SHP77 (cell line): ENCODE measurements at regions not wholly inside any gene's neighbourhood (a gene's known extent, or its start where the extent isn't known, plus 50 kb on each side); places are given as distances from the start of the nearest gene placed in this dataset.
"Not testable (repeated sequence)": the region's sequence is repeated elsewhere in the genome, so short reads cannot be mapped to it uniquely, and the experiment has no call there.

Experiments
- DNase-seq, 2 experiments: peaks; one replicate each; lab custom pipeline; 2025; lab: John Stamatoyannopoulos, UW

DNA sequence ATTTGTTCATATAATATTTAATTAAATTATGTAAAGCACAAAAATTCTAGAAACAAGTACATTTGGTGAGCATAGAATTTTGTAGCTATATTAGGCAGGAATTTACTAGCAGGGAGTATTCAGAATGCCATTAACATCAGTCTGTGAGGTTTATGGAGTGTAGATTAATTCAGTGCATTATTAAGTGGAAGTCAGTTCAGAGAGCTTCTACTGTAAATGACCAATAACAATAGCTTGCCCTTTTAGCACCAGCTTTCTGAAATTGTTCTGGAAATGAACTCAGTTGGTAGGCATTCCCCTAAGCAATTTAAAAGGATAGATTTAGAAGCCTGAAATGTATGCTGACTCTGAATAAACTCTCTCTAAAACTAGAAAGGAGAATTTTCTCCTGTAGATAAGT, 208.2 kb upstream of the CNTNAP5 start:
- no peak for DNase-seq

DNA sequence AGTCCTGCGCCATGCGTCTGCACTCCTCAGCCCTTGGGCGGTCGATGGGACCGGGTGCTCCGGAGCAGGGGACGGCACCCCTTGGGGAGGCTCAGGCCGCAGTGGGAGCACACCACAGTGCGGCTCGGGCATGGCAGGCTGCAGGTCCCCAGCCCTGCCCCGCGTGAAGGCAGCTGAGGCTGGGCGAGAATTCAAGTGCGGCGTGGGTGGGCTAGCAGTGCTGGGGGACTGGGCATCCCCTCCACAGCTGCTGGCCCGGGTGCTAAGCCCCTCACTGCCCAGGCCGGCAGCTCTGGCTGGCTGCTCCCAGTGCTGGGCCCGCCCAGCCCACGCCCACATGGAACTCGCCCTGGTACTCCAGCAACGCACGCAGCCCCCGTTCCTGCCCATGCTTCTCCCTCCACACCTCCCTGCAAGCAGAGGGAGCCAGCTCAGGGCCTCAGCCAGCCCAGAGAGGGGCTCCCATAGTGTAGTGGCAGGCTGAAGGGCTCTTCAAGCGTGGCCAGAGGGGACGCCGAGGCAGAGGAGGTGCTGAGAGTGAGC, 198.3 kb upstream of the CNTNAP5 start:
- no peak for DNase-seq

- no peak for DNase-seq
These were observed 185.8 kb upstream of the CNTNAP5 start for GRCh38 chr2:123839326-123839725.

DNA sequence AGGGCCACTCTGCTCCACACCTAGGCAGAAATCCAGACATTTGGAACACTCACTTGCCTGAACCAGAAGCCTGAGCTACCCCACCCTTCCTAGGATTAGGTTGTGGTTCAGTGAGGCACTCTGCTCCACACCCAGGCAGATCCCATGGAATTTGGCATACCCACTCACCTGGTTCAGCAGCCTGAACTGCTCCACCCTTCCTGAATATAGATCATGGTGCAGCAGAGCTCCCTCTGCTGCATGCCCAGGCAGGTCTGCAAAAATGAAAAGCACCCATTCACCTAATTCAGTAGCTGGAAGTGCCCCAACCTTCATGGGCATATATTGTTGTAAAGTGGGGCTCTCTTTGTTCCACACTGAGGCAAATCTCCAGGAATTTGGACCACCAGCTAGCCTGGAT, 185.1 kb upstream of the CNTNAP5 start:
- DNase-seq, result no peak

DNA sequence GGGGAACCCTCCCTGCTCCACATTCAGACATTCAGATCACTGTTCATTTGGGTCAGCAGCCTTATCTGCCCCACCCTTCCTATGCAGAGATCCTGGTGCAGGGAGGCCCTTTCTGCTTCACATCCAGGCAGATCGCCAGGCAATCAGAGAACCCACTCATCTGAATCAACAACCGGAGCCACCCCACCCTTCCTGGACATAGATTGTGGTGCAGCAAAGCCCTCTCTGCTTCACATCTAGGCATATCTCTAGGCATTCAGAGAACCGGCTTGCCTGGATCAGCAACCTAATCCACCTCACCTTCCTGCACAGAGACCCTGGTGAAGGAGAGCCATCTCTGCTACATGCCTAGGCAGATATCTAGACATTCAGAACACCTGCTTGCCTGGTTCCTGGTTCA, 184.5 kb upstream of the CNTNAP5 start:
- no peak for DNase-seq

GRCh38 chr2:123851281-123851680, 173.8 kb upstream of the CNTNAP5 start:
- DNase-seq, result no peak

DNA sequence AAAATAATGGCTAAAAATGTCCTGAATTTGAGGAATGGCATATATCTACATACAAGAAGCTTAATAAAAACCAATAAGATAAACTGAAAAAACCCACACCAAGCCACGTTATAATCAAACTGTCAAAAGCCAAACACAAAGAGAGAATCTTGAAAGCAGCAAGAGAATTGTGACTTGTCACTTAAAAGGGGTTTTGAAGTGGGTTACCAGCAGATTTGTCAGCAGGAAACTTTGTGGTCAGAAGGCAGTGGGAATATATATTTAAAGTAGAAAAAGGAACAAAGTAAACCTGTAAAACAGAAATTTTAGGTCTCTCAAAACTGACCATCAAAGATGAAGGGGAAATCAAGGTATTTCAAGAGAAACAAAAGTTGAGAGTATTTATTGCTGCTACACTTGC, 171.9 kb upstream of the CNTNAP5 start:
- DNase-seq, result no peak

- DNase-seq, result not testable (repeated sequence)
These were observed 166.1 kb upstream of the CNTNAP5 start for GRCh38 chr2:123859031-123859430.

DNA sequence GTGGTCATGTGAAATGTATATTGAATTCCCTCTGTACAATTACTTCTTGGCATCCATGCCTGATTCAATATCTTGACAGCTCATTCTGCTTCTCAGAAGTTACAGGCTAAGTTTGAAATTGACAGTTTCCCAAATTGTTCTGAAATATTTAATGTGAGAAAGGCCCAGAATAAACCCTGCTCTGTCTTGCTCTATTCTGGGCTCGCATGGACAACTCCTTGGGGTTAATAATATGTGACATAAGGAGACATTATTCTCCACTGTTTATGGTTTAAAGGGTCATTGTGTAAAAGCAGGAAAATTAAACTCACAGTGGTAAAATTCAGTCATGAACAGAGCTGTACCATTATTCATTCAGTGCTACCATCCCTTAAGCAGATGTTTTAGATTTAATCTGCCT, 160.7 kb upstream of the CNTNAP5 start:
- DNase-seq, result no peak

GRCh38 chr2:123870206-123870880, 154.7 kb upstream of the CNTNAP5 start:
- no peak for DNase-seq

DNA sequence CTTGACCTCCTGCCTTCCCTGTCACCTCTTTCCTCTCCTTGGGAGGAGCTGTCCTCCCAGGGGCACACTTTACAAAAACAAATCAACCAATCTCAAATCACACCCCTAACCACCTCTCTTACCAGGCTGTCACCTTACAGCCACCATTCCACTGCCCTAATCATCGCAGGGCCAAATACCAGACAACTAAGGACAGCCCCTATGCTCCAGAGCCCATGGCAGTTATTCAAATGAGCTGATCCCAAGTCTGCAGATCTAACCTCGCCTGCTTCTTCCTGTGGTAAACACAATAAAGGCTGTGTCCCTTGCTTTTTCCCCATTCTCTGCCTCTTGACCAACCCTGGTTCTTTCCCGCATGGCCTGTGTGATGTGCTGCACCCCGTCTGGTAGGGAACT, 154.2 kb upstream of the CNTNAP5 start:
- no peak for DNase-seq

DNA sequence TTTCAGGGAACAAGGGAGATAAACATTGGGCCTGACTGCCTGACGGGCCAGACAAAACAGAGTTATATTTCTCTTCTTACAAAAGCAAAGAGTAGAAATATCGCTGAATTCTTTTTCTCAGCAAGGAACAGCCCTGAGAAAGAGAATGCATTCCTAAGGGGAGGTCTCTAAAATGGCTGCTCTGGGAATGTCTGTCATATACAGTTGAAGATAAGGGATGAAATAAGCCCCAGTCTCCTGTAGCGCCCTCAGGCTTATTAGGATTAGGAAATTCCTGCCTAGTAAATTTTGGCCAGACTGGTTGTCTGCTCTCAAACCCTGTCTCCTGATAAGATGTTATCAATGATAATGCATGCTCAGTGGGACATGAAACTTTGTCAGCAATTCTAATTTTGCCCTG, 134.9 kb upstream of the CNTNAP5 start:
- no peak for DNase-seq

DNA sequence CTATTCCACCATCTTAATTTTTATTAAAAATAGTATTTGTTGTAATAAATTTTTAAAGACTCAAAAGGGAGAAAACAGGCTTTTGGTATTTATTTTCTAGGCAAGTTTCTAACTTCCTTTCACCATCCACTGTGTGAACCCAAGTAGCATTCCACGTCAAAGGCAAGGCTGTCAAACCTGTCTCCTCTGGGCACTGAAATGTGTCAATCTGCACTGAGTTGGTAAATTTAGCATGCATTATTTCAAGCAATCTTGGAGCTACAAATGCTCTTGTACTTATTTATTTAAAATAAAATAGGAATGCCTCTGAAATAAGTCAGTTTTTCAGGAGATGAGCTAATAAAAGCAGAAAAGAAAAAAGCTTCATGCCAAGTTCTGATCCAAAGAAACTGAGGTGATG, 130.9 kb upstream of the CNTNAP5 start:
- no peak for DNase-seq

DNA sequence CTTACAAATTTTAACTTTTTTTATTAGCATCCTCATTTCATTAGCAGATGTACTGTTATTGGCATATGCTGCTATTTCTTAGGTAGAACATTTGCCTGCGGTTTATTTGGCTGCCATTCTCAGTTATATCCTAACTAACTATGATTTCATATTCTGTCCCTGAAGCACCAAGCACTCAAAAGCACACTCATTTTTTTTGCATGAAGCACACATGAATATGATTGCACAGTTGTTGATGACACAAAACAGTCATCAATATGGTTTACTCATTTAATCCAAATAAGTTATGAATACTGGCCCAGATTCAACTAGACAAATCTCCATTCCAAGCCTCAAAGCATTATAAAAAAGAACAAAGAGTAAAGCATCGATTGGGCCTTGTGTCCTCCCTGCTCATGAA, 129.4 kb upstream of the CNTNAP5 start:
- no peak for DNase-seq

- no peak for DNase-seq
These were observed 123.8 kb upstream of the CNTNAP5 start for GRCh38 chr2:123901256-123901655.

GRCh38 chr2:123906361-123906760, 118.7 kb upstream of the CNTNAP5 start:
- no peak for DNase-seq

DNA sequence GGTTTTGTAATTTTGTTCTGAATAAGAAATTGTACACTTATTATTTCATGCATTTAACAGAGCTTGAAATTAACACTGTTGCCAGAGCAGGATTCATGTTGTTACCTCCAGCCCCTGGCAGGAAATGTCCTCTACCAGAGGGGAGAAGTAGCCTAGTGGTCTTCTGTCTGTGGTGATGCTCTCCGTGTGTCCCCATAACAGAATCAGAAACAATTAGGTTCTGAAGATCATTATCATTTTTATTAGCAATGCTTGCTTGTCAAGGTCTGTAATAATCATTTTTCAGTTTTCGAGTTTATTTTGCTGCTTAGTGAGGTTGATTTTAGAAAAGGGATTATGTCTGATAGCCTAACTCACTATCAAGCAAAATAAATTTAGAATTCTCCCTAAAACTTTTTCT, 116.6 kb upstream of the CNTNAP5 start:
- DNase-seq, result no peak

GRCh38 chr2:123912171-123912570, 112.9 kb upstream of the CNTNAP5 start:
- no peak for DNase-seq

GRCh38 chr2:123913143-123913735, 111.8 kb upstream of the CNTNAP5 start:
- no peak for DNase-seq

GRCh38 chr2:123915380-123915779, 109.7 kb upstream of the CNTNAP5 start:
- no peak for DNase-seq

DNA sequence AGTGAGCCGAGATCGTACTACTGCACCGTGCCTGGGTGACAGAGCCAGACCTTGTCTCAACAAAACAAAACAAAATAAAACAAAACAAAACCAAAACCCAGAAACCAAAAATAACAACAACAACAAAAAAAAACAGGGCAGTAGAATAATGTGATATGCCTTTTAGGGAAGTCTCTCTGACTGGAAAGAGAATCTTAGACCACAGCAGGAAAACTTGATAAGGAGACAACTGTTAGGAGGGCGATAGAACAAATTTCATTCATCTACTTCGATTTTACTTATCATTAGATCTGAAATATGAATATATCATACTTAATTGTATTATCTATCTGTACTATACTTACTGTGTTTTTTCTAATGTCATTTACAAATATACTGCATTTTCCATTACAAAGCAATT, 109.0 kb upstream of the CNTNAP5 start:
- DNase-seq, result no peak

DNA sequence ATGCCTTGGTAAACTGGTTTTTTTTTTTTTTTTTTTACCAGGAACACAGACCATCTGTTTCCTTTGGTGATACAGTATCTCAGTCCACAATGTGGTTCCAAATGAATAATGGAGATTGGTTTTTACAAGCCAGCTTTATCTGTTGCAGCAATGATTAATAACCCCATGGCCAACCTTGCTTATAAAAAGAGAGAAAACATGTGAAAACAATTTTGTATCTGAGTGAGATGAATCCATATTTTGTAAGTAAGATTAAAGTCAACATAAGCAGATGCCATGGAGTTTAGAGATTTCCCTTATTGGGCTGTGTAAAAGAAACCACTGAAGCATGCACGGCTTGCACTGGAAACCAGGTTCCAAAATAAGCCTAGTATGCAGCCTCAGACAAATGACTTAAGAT, 108.6 kb upstream of the CNTNAP5 start:
- no peak for DNase-seq

- DNase-seq, result no peak
These were observed 107.8 kb upstream of the CNTNAP5 start for GRCh38 chr2:123917241-123917640.

DNA sequence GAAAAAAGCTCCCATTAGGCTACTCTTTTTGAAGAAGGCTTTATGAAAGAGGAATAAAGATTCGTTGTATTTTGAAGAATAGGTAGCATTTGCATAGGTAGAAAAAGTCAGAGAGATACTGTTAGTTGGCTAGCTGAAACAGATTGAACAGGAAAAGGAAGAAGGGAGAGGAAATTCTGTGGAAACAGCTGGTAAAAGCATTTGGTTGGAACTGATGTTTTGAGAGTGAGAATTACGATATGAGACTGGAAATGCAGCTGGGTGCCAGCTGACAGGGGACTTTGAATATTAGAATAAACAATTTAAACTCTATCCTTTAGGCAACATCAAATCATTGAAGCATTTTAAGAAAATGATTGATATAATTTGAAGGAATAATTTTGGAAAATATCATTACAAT, 96.7 kb upstream of the CNTNAP5 start:
- DNase-seq, result no peak
